ENCODE measurements at regions not wholly inside any gene's neighbourhood (a gene's known extent, or its start where the extent isn't known, plus 50 kb on each side); places are given as distances from the start of the nearest gene placed in this dataset.
"Not testable (repeated sequence)": the region's sequence is repeated elsewhere in the genome, so short reads cannot be mapped to it uniquely, and the experiment has no call there.

GRCh38 chrX:63135859-63136258, 215.3 kb downstream of the SPIN4 start:
- H3K9me3 Mint-ChIP-seq: not testable (repeated sequence)

GRCh38 chrX:63128509-63128908, 222.6 kb downstream of the SPIN4 start:
- H3K36me3 Mint-ChIP-seq: no peaks in the 10 kb centered on the region
- no peak for ATAC-seq
- no peaks in the 10 kb centered on the region for H3K4me1 Mint-ChIP-seq
- no peaks in the 10 kb centered on the region for H3K27me3 Mint-ChIP-seq
- no peak overlapping the region for H3K27ac Mint-ChIP-seq
- H3K9me3 Mint-ChIP-seq: peaks cover 3% of the 10 kb centered on the region
- no peak overlapping the region for H3K4me3 Mint-ChIP-seq

More at GRCh38 chrX:63135859-63136258, 215.3 kb downstream of the SPIN4 start:
- ATAC-seq, H3K4me3 Mint-ChIP-seq, H3K27ac Mint-ChIP-seq, H3K27me3 Mint-ChIP-seq, H3K4me1 Mint-ChIP-seq, H3K36me3 Mint-ChIP-seq: not testable (repeated sequence)

- H3K27ac Mint-ChIP-seq: no peak overlapping the region
- no peaks in the 10 kb centered on the region for H3K27me3 Mint-ChIP-seq
- ATAC-seq: no peak
- H3K4me3 Mint-ChIP-seq: no peak overlapping the region
- no peaks in the 10 kb centered on the region for H3K9me3 Mint-ChIP-seq
- no peaks in the 10 kb centered on the region for H3K4me1 Mint-ChIP-seq
- no peaks in the 10 kb centered on the region for H3K36me3 Mint-ChIP-seq
These were observed 235.9 kb downstream of the SPIN4 start for GRCh38 chrX:63115196-63115595.

DNA sequence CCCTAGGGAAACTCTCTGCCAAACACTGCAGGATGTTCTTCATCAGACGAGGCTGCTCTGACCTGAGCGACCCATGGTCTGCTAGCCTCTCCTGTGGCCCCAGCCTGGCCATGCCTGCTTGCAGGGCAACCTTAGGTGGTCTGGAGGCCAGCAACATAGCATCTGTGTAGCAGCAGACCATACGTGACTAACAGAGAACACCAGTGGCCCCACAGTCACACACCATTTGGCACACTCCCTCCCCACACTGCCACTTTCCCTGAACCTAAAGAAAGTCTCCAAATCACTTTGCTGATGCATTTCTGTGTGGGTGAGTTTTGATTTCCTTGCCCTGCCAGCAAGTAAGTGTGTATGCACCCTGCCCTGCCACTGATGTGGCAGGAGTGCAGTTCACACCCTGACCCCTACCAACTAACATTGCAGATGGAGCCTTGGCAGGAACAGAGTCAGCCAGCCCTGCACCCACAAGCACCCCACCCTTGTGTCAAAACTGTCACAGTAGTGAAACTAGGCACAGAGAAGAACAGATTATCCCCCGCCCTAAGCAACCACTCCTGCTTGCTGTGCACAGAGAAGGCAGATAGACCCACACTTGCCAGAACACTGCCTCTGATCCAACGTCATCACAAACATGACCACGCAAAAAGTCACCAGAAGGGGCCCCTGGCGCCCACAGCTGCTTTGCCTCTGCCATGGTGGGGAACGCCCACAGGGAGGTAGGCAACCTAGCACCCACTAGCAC, 249.1 kb downstream of the SPIN4 start:
- ATAC-seq: no peak
- Mint-ChIP-seq H3K9me3 (peaks cover 5% of the 10 kb centered on the region), H3K36me3 (no peaks in the 10 kb centered on the region), H3K27me3 (no peaks in the 10 kb centered on the region), H3K4me3 (no peak overlapping the region), H3K27ac (no peak overlapping the region), H3K4me1 (no peaks in the 10 kb centered on the region)

DNA sequence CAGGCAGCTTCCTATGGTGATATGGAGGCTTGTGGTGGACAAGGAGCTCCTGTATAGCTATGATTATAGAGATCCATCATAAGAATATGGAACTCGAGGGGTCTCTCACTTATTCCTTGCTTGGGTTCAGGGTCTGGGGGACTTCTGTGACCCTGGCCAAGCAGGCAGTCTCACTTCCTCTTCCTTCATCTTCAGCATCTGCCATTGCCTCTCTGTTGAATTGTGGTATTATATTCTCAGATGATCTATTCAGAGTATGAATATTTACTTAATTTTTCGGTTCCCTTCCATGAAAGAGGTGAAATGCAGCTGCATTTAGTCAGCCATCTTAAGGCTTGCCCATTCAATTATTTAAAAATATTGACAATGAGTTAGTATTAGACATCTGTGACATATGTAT, 292.9 kb downstream of the SPIN4 start:
- Mint-ChIP-seq H3K4me1 (no peaks in the 10 kb centered on the region), H3K4me3 (no peak overlapping the region), H3K9me3 (peaks cover 2% of the 10 kb centered on the region), H3K27me3 (no peaks in the 10 kb centered on the region), H3K27ac (no peak overlapping the region), H3K36me3 (no peaks in the 10 kb centered on the region)
- no peak for ATAC-seq

DNA sequence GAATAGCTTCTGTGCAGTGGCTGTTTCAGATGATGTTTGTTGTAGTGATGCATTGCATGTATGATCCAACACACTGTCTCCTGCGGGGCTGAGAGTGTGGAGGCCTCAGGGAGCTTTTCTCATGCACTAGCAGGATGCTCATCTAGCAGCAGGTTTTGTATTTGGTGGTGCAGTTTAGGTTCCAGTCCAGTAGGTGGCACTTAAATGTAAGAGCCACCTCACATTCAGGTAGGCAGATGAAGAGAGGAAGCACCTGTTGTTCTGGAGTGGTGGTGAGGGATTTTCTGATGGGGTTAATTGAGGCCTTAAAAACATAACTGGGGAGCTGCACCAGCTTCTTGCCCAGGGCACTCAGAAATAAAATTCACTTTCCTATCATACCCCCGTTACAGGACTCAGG, 300.9 kb downstream of the SPIN4 start:
- no peaks in the 10 kb centered on the region for H3K27me3 Mint-ChIP-seq
- H3K4me1 Mint-ChIP-seq: no peaks in the 10 kb centered on the region
- peaks cover 2% of the 10 kb centered on the region for H3K9me3 Mint-ChIP-seq
- no peak overlapping the region for H3K4me3 Mint-ChIP-seq
- no peak overlapping the region for H3K27ac Mint-ChIP-seq
- no peak for ATAC-seq
- H3K36me3 Mint-ChIP-seq: no peaks in the 10 kb centered on the region

DNA sequence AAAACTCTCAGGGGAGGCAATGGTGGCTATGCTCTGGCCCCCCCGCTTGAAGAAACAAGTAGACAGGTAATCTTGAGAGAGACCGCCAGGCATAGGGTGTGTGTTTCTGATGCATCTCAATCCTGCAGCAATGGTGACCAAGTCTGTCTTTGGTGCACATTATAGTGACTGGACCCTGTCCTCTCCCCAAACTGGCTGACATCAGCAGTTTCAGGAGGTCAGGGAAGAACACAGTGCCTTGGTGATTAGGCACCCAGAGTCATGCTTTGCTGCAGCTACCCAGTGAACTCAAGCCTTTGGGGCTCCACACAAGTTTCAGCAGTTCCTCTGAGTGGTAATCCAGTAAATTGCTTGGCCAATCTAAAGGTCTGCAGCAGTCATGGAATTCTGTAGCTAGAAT, 318.3 kb downstream of the SPIN4 start:
- Mint-ChIP-seq H3K4me3 (no peak overlapping the region), H3K27me3 (no peaks in the 10 kb centered on the region), H3K27ac (no peak overlapping the region), H3K36me3 (no peaks in the 10 kb centered on the region), H3K4me1 (no peaks in the 10 kb centered on the region), H3K9me3 (no peaks in the 10 kb centered on the region)
- no peak for ATAC-seq

GRCh38 chrX:63013549-63013948, 337.6 kb downstream of the SPIN4 start:
- no peak overlapping the region for H3K4me3 Mint-ChIP-seq
- no peaks in the 10 kb centered on the region for H3K36me3 Mint-ChIP-seq
- H3K27me3 Mint-ChIP-seq: no peaks in the 10 kb centered on the region
- H3K9me3 Mint-ChIP-seq: peaks cover 5% of the 10 kb centered on the region
- H3K4me1 Mint-ChIP-seq: no peaks in the 10 kb centered on the region
- no peak overlapping the region for H3K27ac Mint-ChIP-seq
- ATAC-seq: no peak

DNA sequence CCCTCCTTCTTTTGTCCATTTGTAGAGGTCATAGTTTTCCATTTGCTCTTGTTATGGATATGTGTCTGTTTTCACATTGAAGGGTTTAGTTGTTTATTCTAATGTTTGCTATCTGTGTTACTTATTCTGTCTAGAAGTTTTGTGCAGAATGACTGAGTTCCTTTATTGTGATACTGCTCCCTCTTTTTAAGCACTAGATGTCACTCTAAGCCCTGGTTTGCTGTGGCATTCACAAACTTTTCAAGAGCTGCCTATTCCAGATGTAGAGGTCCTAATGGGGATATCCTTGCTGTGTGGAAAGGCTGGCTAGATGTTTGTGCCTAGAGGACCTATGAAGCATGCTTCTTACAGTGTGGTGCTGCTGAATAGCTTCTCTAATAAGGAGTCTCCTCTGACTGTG, 338.6 kb downstream of the SPIN4 start:
- H3K9me3 Mint-ChIP-seq: peaks cover 5% of the 10 kb centered on the region
- no peak for ATAC-seq
- H3K4me1 Mint-ChIP-seq: no peaks in the 10 kb centered on the region
- H3K27me3 Mint-ChIP-seq: no peaks in the 10 kb centered on the region
- no peak overlapping the region for H3K4me3 Mint-ChIP-seq
- no peaks in the 10 kb centered on the region for H3K36me3 Mint-ChIP-seq
- H3K27ac Mint-ChIP-seq: no peak overlapping the region

GRCh38 chrX:63000196-63000595, 350.9 kb downstream of the SPIN4 start:
- not testable (repeated sequence) for H3K4me1 Mint-ChIP-seq, H3K36me3 Mint-ChIP-seq, H3K27ac Mint-ChIP-seq, H3K27me3 Mint-ChIP-seq, H3K4me3 Mint-ChIP-seq, H3K9me3 Mint-ChIP-seq, ATAC-seq

Measured in stimulated activated memory B cell treated with anti-CD40 and anti-IgM and Interleukin-4, amounts not matched to agents 10 μg/mL and 1 μg/mL and 100 μg/mL, for 72 hours (primary cell).